Ishikawa (cell line): ENCODE measurements at regions not wholly inside any gene's neighbourhood (a gene's known extent, or its start where the extent isn't known, plus 50 kb on each side); places are given as distances from the start of the nearest gene placed in this dataset.

Source experiments
- CEBPB ChIP-seq: IDR thresholded peaks from 2 replicates; pipeline ENCODE4 v1.6.1; 2012
- CREB1 ChIP-seq: IDR thresholded peaks from 2 replicates; pipeline ENCODE4 v1.6.1; 2012; ENCODE audit warnings: low read depth
- EGR1 ChIP-seq: IDR thresholded peaks from 2 replicates; pipeline ENCODE4 v1.6.1; 2012
- EP300 ChIP-seq: IDR thresholded peaks from 2 replicates; pipeline ENCODE4 v1.6.1; 2012; ENCODE audit warnings: borderline replicate concordance
- FOXM1 ChIP-seq: IDR thresholded peaks from 2 replicates; pipeline ENCODE4 v1.6.1; 2012; ENCODE audit warnings: low read depth, borderline replicate concordance
- MAX ChIP-seq: IDR thresholded peaks from 2 replicates; pipeline ENCODE4 v1.6.1; 2012
- NFIC ChIP-seq: IDR thresholded peaks from 2 replicates; pipeline ENCODE4 v1.6.1; 2012
- RAD21 ChIP-seq: IDR thresholded peaks from 2 replicates; pipeline ENCODE4 v1.6.1; 2012; ENCODE audit warnings: low read depth
- REST ChIP-seq: IDR thresholded peaks from 2 replicates; pipeline ENCODE4 v1.6.1; 2012; ENCODE audit warnings: low read depth, mild to moderate bottlenecking
- TAF1 ChIP-seq: IDR thresholded peaks from 2 replicates; pipeline ENCODE4 v1.6.1; 2012; ENCODE audit warnings: low read depth, mild to moderate bottlenecking
- TCF12 ChIP-seq: IDR thresholded peaks from 2 replicates; pipeline ENCODE4 v1.6.1; 2012; ENCODE audit warnings: low read depth
- TEAD4 ChIP-seq: IDR thresholded peaks from 2 replicates; pipeline ENCODE4 v1.6.1; 2012
- USF1 ChIP-seq: IDR thresholded peaks from 2 replicates; pipeline ENCODE4 v1.6.1; 2012
- YY1 ChIP-seq: IDR thresholded peaks from 2 replicates; pipeline ENCODE4 v1.6.1; 2012; ENCODE audit warnings: low read depth
- ZBTB7A ChIP-seq: IDR thresholded peaks from 2 replicates; pipeline ENCODE4 v1.6.1; 2012; ENCODE audit warnings: low read depth

- TF ChIP-seq EGR1 (no peak), TCF12 (no peak), NFIC (no peak), CREB1 (no peak), ZBTB7A (no peak), TEAD4 (no peak)
Observed at GRCh38 chr12:23169696-23170013, 544.7 kb downstream of the ETNK1 start.

GRCh38 chr12:23174917-23175316, 549.9 kb downstream of the ETNK1 start:
- TF ChIP-seq MAX (no peak), REST (no peak), CEBPB (no peak), ZBTB7A (no peak), RAD21 (no peak)

GRCh38 chr12:23185346-23185745, 560.4 kb downstream of the ETNK1 start:
- TF ChIP-seq RAD21 (no peak), NFIC (no peak), EP300 (no peak), USF1 (no peak), YY1 (no peak), EGR1 (no peak), CEBPB (no peak), CREB1 (no peak), MAX (no peak), FOXM1 (no peak), REST (no peak), ZBTB7A (no peak), TEAD4 (no peak)

- no peak for TF ChIP-seq EGR1
Observed at GRCh38 chr12:23186950-23187349, 562.0 kb downstream of the ETNK1 start.

- TF ChIP-seq TCF12 (no peak), TAF1 (no peak), FOXM1 (no peak), TEAD4 (no peak), ZBTB7A (no peak)
Observed at GRCh38 chr12:23193552-23193951, 568.6 kb downstream of the ETNK1 start.

GRCh38 chr12:23197266-23197665, 572.3 kb downstream of the ETNK1 start:
- TF ChIP-seq REST (no peak), USF1 (no peak), NFIC (no peak), CEBPB (no peak), EP300 (no peak), EGR1 (no peak), TEAD4 (no peak), TAF1 (no peak), RAD21 (no peak)
